Ovary (tissue), 3 donors: ENCODE measurements at regions not wholly inside any gene's neighbourhood (a gene's known extent, or its start where the extent isn't known, plus 50 kb on each side); places are given as distances from the start of the nearest gene placed in this dataset.

ENCODE experiments used
- CTCF ChIP-seq, 3 donors: fragments of 450-650 bp in 2 of 3; fragments of 200-600 bp in 1 of 3; IDR thresholded peaks; one replicate each; pipeline versions ENCODE4 v1.5.1 to v1.8.0; 2016 to 2022; ENCODE audit warnings: antibody characterized with exemption in 3 of 3, mild to moderate bottlenecking in 1 of 3
- EP300 ChIP-seq: sonication (generic); formaldehyde crosslinking; IDR thresholded peaks from one replicate; pipeline ENCODE4 v1.6.1; 2017; ENCODE audit warnings: antibody characterized with exemption
- donor health status: DM: no; HTN: no; CAD: no.

GRCh38 chr5:82644766-82645165 is 366.6 kb upstream of the RPS23 start:
- no peak for TF ChIP-seq CTCF (IDR thresholded peaks at IDR 0.05)
- no peak for TF ChIP-seq EP300
